ENCODE measurements at regions not wholly inside any gene's neighbourhood (a gene's known extent, or its start where the extent isn't known, plus 50 kb on each side); places are given as distances from the start of the nearest gene placed in this dataset.

DNA sequence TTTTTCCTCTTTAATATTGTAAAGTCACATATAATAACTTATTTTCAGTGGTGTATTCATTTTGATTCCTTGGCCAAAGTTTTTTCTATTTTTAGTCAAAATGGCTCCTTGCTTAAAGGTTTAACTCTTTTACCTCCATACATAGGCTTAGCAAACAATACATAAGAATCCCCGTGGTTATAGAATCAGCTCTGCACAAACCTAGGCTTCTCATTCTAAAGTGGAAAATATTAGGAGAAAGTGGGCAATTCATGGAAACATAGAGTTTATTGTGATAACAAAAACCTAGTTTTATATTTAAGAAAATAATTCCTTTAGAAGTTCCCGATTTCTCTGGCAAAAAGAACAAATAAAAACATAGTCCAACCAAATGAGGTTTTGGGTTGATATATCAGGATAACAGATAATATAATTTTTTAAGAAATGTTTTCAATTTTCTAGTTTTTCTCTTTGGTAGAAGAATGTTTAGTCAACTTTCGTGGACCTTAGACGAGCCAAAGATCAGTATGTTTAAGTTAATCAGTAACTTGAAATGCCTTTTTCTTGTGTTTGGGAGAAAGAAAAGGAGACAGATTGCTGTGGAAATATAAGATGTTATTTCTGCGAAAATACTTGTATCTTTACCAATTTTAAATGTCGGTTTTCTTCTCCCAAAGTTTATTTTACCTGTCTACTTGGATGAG lies 93.4 kb upstream of the KLF12 start:
- DNase-seq: no peak

DNA sequence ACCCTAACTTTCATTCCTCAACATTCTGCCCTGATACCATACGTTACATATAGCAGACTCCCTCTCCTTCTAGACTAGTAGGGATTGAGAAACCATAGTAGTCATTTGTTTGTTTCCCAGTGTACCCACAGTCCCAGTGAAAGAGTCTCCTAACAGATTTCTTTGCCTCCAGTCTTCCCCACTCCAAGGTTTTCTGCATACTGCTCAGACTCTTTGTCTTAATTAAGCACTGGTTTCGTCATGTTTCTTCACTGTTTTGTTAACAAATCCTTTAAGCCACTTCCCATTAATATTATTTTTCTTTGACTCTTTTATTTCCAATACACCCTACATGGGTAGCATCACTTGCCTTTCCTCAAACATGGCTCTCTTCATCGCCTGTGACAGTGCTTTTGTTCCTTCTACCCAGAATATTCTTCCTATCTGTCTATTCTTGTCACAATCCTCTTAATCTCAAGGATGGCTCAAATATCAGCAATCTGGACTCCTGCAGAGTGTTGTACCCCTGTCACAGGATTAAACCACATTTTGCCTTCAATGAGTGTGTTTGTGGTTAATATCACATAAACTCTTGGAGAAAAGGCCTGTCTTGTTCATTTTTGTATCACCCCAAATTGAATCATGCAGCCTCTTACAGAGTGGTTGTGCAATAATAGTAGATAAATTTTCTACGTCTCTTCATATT lies 92.7 kb upstream of the KLF12 start:
- no peak for DNase-seq

DNA sequence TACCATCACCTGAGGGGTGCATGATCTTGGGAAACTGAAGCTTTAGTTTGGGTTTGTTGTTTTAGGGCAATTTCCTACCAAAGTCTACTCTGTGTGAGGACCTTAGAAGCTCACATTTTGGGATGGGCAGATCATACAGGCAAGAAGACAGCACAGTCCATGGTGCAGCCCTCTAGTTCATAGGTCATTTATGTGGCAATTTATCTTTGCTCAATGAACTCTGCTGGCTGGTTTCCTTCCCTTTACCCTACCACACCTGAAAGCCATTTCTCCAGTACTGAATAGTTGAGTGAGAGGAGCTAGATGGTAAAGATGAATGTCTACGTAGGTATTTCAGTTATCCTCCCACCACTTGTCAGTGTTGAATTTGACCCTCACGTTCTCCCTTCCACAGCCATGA lies 87.5 kb upstream of the KLF12 start:
- DNase-seq: no peak

DNA sequence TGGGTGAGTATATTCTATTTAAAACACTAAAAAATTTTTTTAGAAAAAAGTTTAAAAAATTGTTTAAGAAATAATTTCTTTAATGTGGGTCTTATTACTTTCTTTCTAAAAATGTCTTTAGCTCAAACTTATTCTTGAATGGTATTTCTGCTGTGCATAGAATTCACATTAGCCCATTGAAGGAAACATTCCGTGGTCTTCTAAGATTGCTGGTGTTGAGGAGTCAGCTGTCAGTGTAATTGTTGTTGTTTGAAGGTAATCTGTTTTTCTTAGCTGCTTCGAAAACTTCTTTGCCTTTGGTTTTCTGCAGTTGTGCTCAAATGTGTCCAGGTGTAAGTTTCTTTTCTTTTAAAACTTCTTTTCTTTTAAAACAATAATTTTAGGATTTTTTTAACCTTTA lies 85.4 kb upstream of the KLF12 start:
- DNase-seq: no peak

DNA sequence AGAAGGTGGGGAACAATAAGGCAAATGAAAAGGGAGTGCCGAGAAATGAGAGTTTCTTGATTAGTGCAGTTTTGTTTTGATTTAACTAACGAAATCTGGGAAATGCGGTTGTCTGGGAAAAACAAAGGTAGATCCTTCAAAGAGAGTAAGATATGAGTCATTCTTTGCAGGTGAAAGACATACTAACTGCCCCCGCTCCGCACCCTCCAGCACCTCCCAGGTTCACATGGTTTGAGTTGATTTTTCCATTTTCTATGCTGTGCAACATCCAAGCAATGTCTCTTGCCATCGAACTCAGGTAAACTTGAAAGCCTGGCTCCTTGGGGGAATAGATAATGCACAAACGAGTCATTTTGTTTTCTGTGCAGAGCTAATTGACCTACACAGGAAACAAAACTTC lies 84.1 kb upstream of the KLF12 start:
- no peak for DNase-seq

DNA sequence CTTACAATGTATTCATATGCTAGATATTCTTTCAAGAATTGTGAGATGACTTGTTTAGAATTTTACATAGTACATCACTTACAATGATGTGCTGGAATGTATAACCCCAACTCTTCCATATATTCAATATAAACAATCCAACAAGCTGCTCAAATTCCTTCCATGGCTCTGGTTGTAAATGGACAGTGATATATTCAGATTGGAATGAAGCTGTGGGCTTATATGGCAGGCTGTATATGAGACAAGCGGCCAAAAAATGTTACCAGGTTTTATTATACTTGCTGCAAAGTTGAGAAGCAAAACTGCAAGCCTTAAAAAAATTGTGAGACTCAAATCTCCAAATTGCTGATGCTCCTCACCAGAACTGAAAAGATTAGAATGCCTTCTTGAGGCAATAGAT lies 83.6 kb upstream of the KLF12 start:
- DNase-seq: no peak

DNA sequence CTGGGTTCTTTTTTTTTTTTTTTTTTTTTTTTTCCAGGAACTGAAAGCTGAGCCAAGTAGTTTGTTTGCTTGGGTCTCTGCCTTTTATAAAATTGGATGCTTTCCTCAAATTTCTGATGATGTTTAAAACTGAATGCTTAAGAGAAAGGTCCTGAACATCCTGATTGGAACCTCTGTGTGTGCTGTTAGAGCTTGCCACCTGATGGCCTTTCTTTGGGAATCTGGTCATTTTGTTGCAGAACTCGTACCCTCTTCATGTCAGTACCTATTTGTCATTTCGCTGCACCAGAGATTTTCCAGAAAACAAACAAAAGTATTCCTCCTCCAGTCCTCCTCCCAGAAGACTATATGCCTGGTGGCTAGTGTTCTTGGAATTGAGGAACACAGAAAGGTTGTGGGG lies 81.2 kb upstream of the KLF12 start:
- no peak for DNase-seq

DNA sequence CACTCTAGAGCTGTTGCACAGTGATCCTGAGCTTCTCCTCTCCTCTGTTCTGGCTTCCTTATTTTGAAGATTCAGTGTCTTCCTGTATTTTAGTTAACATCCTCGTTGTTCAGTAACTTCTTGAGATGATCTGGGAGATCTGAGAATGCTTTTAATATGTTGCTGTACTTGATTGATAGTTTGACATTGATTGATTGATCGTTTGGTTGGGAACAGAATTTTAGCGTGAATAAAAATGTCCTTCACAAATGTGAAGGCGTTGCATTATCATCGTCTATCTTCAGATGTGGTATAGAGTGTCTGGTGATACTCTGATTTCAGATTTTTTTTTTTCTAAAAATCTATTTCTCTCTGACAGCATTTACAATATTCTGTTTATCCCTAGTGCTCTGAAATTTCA lies 80.1 kb upstream of the KLF12 start:
- no peak for DNase-seq

DNA sequence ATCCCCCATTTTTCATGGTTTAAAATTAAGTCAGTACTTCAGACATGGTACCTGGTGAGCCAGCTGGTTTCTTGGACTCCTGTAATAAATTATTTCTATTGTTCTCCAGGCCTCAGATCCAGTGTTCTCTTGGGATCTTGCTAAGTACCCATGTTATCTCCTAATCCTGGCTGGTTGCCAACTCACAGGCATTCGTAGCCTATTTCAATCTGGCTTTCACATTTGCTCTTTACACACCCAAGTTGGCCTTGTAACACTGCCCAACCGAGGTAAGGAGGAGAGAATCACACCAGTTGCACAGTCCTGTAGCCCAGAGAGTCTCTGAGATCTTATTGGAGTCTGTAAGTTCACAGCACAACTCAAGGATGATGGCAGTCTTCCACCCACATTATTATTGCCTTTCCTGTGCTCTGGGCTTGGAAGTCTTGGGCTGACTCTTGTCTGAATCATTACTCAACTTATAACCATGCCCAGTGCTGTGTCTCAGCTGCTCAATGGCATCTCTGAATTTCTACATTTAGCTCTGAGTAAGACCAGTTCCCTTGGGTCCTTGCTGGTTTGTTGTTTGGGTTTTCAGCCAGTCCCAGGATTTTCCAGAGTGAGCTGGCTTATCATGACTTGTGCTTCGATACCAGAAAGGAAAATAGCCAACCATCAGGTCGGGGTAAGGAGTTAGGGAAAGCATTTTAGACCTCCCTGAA lies 76.6 kb upstream of the KLF12 start:
- DNase-seq: no peak

DNA sequence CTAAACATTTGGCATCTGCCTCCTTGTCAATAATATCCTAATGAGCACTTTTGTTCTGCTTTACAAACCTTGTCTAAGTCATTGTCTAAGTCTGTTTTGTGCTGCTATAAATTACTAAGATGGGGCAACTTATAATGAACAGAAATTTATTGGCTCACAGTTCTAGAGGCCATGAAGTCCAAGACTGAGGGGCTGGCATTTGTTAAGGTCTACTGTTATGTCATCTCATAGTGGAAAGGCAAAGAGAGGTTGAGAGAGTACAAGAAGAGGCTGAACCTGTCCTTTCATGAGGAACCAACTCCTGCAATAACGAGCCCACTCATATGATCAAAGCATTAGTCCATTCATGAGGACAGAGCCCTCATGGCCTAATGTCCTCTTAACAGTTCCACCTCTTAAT lies 72.7 kb upstream of the KLF12 start:
- DNase-seq: no peak

DNA sequence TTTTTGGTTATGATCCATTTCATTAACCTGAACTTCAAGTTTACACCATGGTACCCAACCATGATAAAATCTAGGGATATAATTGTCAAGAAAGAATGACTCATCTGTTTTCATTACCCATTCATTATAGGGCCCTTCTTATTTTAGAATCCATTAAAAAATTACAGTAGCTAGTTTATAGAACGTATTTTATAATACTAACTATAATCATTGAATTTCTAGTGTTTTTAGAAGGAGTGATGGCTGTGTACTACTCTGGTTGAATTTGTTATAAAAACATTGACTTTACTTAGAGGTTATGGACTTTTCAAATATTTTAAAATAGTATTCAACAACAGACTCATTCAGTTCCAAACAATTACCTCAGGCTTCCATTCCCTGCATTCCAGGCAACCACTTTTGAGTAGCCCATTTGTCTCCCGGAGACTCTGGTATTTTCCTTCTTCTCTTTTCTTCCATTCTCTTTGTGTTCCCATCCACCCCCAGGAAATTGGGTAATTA lies 71.9 kb upstream of the KLF12 start:
- no peak for DNase-seq

DNA sequence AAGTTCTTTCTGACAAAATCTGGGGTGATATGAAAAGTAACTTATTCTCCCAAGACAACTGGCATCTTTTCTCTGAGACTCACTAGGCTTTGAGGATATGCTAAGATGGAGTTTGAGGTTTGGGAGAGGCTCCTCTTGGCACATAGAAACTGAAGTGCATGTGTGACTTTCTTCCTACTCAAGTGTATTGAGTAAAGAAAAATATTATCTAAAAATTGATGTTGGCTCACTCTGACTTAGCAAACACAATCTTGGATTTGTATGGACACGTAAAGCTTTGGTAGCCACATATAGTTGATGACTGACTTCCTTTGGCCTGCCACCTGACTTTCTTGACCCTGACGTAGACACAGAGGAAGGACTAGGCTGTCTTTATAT lies 71.1 kb upstream of the KLF12 start:
- no peak for DNase-seq

DNA sequence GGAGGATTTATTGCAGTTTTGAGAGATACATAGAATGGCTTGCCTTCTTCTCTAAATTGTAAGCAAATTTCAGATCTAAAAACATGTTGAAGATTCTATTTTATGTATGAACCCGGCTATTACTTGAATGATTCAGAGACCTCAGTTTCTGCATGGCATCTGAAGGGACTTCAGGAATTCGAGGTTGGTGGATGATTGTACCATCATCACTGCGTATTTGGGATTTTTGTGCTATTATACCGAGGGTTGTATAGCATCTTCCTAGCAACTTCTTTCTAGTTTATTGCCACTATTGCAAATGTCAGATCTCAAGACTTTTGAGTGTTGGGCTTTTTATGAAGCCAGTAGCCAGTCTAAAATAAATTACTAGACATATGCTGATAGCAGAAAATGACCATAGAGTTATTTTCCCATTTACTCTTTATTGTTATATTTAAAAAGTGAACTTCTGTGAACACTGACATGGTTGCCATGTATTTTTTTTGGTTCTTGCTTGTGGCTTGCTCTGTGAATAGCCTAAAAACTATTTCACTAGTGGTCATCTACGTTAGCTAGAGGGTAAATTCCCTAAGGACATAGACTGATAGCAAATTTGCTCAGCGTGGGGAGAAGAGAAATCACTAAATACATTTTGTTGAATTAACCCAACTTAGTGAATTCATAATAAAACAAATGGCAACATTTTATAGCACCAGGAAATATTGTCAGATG lies 70.6 kb upstream of the KLF12 start:
- no peak for DNase-seq

DNA sequence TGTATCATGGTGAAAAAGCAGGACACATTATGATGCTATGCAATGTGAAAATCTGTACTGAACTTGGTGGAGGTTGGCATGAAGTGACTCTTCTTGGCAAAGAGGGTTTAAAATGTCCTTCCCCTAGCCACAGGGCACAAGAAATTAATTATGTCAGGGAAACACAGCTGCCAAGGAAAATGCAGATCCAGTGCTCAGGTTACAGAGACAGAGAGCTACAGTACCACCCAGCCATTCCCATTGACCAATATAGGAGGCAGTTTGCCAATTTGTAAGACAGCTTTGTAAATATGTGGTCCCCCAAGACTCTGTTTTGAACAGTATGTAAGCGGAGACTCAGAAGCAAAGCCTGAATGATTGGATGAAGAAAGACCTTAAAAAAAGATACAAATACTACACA lies 69.4 kb upstream of the KLF12 start:
- DNase-seq: no peak

DNA sequence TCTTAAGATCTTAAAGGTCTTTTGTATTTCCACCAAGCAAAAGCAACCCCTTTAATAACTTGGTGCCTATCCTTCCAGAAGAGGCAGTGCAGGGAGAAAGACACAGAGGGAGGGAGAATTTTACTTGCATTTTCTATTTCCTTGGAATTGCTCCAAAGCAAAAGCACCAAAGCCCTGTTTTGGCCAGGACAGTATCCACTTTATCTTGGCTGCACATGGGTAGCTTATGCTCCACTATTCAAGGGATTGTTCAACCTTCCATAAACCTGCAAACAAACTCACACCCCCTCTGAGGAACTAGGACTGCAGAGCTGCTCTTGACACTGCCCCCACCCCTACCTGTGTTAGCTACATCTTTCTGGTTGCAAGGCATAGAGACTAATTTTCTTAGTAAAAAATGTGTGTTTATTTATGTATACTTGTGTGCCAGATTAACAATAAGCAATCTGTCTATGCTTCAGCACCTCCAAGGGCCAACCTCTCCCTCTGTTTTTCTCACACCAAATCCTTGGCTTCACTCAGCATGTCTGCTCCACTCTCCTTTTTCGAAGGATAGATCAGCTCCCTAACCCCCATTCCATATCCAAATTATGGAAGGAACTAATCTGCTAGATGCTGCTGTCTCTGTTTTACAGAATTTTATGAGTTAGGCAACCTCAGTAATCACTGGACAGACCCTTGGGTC lies 68.1 kb upstream of the KLF12 start:
- DNase-seq: no peak

DNA sequence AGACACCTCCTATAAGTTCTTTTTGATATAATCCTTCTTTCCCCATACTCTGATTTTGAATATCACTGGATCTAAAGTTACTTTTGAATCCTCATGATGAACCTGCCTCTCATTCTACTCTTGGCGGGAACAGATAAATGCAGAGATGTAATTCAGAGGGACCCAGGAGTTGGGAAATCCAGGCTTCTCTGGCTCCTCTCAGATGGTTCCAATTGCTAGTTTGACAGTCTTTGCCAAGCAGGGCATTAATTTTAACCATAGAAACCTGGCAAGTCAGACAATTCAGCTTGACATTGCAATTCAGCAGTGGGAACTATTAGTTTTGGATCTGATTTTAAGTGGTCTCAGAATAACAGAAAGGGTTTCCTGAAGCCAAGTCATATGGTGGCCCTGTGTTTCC lies 67.3 kb upstream of the KLF12 start:
- no peak for DNase-seq

DNA sequence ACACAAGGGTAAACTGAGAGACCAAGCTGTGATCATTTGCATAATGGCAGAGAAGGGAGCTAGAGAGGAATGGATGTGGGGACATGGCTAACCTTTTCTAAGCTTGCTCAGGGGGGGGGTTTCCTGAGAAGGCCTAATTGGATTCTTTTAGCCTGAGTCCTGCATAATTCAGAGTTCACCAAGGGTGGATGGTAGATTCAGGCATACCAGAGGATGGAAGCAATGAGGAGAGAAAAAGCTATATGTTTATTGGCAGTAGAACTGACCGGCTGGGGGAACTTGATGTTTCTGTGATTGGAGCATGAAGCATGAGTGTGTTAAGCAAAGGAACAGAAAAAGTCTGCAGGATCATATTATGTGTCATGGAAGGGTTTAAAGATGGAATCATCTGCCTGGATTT lies 65.9 kb upstream of the KLF12 start:
- DNase-seq: no peak

DNA sequence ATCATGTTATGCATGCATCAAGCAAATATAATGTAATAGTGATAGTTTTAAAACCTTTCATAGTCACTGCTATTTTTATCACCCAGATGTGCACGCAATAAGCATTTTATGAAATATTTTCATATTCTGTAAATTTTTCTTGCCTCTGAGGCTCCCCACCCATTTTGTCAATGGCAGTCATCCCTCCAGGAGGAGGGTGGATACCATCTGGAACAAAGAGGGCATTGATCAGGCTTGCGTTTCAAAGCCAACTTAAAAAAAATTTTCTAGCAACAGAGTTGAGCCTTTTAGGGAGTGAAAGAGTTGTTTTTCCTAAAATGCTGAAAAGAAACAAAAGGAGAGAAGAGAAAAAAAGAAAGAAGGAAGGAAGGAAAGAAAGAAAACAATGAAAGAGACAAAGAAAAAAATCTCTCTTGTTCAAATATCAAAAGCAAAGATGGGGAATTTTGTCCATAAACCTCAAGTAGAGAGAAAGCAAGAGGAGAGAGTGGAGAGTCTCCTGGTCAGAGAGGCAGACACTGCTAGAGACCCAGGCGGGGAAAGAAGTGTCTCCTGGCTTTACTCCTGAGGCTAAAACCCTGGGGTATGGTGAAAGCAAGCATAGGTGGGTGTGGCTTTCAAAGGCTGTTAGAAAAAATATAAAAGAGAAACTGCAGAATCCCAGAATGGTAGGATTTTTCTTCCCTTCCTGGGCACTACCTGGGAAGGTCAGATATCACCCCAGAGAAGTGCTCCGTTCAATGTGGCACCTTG lies 63.6 kb upstream of the KLF12 start:
- DNase-seq: no peak

DNA sequence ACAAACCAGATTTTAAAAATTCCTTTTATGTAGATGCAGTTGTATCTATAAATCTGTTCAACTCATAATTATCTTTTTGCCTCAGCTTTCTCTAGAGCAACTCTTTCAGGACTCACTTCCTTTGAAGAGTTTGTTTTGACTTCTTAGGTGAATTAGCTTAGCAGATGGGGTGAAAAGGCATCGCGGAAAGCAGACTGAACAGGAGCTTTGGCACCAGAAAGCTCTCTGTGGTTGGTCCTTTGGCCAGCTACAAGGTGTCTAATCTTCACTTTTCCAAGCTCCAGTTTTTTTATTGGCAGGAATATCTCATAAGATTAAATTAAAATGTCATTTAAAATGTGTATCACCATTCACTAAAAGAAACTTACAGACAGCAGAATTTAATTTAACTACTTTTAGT lies 60.6 kb upstream of the KLF12 start:
- DNase-seq: no peak

DNA sequence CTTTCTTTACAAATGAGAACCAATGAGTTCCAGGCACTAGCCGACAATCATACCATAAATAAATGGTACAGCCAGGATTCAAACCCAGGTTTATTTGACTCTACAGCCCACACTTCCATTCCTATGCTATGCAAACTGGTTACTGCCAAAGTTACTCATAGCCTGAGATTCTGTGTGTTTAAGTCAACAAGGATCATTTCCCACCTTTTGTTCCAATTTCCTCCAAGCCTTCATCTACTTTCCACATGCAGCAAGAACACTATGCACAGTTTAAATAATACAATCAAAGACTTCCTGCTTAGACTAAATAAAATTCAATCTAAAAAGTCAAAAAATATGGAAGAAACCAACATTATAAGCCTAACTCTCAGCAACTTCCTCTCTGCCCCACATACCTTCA lies 59.2 kb upstream of the KLF12 start:
- no peak for DNase-seq

DNA sequence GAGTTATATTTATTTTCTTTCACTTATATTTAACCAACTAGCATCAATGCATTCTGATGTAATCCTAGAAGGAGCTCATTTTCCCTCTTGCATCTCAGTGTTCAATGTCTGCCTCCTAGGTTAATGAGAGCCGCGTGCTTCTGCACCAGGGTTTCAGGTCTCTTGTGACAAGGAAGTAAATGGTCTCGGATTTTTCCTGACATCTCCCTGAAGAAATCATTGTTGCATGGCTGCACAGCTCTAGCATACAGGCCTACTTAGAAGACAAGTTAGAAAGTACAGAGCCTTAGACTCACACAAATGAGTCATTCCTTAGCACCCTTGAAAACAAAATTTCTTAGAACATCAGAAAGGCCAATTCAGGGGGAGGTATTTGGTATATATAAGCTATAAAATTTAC lies 57.2 kb upstream of the KLF12 start:
- DNase-seq: no peak

DNA sequence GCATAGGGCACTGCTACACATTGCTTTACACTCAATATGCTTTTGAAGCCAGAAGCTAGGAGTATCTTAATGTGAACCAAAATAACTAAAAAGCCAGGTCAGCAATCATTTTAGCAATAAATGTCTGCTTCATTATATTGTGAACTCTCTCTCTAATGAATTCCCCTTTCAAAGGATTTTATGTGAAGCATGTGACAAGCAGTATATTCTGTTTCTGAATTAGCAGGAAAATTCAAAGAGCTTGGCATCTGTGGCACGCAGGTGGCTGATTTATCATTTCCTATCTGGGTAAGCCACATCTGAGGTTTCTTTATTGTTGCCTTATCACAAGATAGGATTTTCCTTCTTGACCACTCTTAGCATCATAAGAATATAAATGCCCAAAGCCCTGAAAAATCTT lies 56.8 kb upstream of the KLF12 start:
- DNase-seq: no peak
